Trophoblast cell (in vitro differentiated cells and primary cell): ENCODE measurements at regions not wholly inside any gene's neighbourhood (a gene's known extent, or its start where the extent isn't known, plus 50 kb on each side); places are given as distances from the start of the nearest gene placed in this dataset.

Experiments
- DNase-seq, 2 donors: peaks; one replicate each; pipeline ENCODE4 v3.0.0-alpha.2; 2016
- H2AFZ ChIP-seq: 2 replicates; pipeline ENCODE4 v1.6.1; 2013; ENCODE audit warnings: low read length, moderate library complexity, mild to moderate bottlenecking; ENCODE audit not compliant: insufficient read depth, poor library complexity
- H2AK5ac ChIP-seq: 2 replicates; pipeline ENCODE4 v1.6.1; 2013; ENCODE audit warnings: mild to moderate bottlenecking, low read length
- H2BK120ac ChIP-seq: 2 replicates; pipeline ENCODE4 v1.6.1; 2013; ENCODE audit warnings: low read length, mild to moderate bottlenecking, moderate library complexity; ENCODE audit not compliant: insufficient read depth, poor library complexity
- H2BK12ac ChIP-seq: 2 replicates; pipeline ENCODE4 v1.6.1; 2013; ENCODE audit warnings: mild to moderate bottlenecking, low read length, moderate library complexity
- H2BK5ac ChIP-seq: 2 replicates; pipeline ENCODE4 v1.6.1; 2013; ENCODE audit warnings: low read length, low read depth, moderate library complexity, mild to moderate bottlenecking; ENCODE audit not compliant: poor library complexity
- H3K14ac ChIP-seq: 2 replicates; pipeline ENCODE4 v1.6.1; 2013; ENCODE audit warnings: mild to moderate bottlenecking, low read length
- H3K18ac ChIP-seq: 2 replicates; pipeline ENCODE4 v1.6.1; 2013; ENCODE audit warnings: mild to moderate bottlenecking, low read length
- H3K23ac ChIP-seq: 2 replicates; pipeline ENCODE4 v1.6.1; 2013; ENCODE audit warnings: low read length
- H3K27ac ChIP-seq: 2 replicates; pipeline ENCODE4 v1.5.1; 2013; ENCODE audit warnings: low read depth, mild to moderate bottlenecking, inconsistent platforms, low read length, moderate library complexity
- H3K27me3 ChIP-seq: 2 replicates; pipeline ENCODE4 v1.6.1; 2013; ENCODE audit warnings: inconsistent platforms, mild to moderate bottlenecking, low read length, moderate library complexity; ENCODE audit not compliant: insufficient read depth
- H3K36me3 ChIP-seq, 2 experiments: 1 replicate in 1 of 2; 2 replicates in 1 of 2; pipeline ENCODE4 v1.6.1; 2013; ENCODE audit warnings: low read length in 2 of 2, mild to moderate bottlenecking in 2 of 2, moderate library complexity in 1 of 2; ENCODE audit not compliant: insufficient read depth in 2 of 2, control insufficient read depth in 1 of 2
- H3K4ac ChIP-seq: 2 replicates; pipeline ENCODE4 v1.6.1; 2013; ENCODE audit warnings: low read depth, mild to moderate bottlenecking, low read length, moderate library complexity
- H3K4me1 ChIP-seq, 2 experiments: 1 replicate in 1 of 2; 2 replicates in 1 of 2; pipeline ENCODE4 v1.6.1; 2013; ENCODE audit warnings: low read length in 2 of 2, mild to moderate bottlenecking in 2 of 2, moderate library complexity in 1 of 2; ENCODE audit not compliant: insufficient read depth in 2 of 2, control insufficient read depth in 1 of 2
- H3K4me2 ChIP-seq: 2 replicates; pipeline ENCODE4 v1.6.1; 2013; ENCODE audit warnings: inconsistent platforms, mild to moderate bottlenecking, low read length, moderate library complexity
- H3K4me3 ChIP-seq: 2 replicates; pipeline ENCODE4 v1.5.1; 2013; ENCODE audit warnings: mild to moderate bottlenecking, low read depth, low read length, inconsistent platforms
- H3K79me1 ChIP-seq: one replicate; pipeline ENCODE4 v1.6.1; 2013; ENCODE audit warnings: low read length
- H3K79me2 ChIP-seq: 2 replicates; pipeline ENCODE4 v1.6.1; 2013; ENCODE audit warnings: low read length, mild to moderate bottlenecking; ENCODE audit not compliant: control insufficient read depth, insufficient read depth, poor library complexity
- H3K9ac ChIP-seq: 2 replicates; pipeline ENCODE4 v1.6.1; 2013; ENCODE audit warnings: mild to moderate bottlenecking, low read length
- H3K9me3 ChIP-seq: 2 replicates; pipeline ENCODE4 v1.6.1; 2013; ENCODE audit warnings: low read depth, mild to moderate bottlenecking, control low read depth, inconsistent platforms, low read length; ENCODE audit not compliant: insufficient read depth
- H4K12ac ChIP-seq: 2 replicates; pipeline ENCODE4 v1.6.1; 2013; ENCODE audit warnings: low read depth, mild to moderate bottlenecking, low read length, moderate library complexity
- H4K8ac ChIP-seq: 2 replicates; pipeline ENCODE4 v1.6.1; 2013; ENCODE audit warnings: low read depth, mild to moderate bottlenecking, low read length, moderate library complexity
- H4K91ac ChIP-seq: one replicate; pipeline ENCODE4 v1.6.1; 2013; ENCODE audit warnings: low read depth, mild to moderate bottlenecking, low read length, moderate library complexity
- WGBS: extraction: QIAGEN DNeasy Blood & Tissue Kit; methylation state at CpG from one replicate; pipeline ENCODE4 v1.1.7; 2013; ENCODE audit warnings: missing lambda C conversion rate; ENCODE audit not compliant: insufficient read length, insufficient coverage; ENCODE audit errors: extremely low coverage; 5-methylcytosine and 5-hydroxymethylcytosine counted together

- H4K12ac ChIP-seq: no peak overlapping the region
- H3K4me3 ChIP-seq: no peak overlapping the region
- no peak overlapping the region for H2AFZ ChIP-seq
- no peak overlapping the region for H2BK12ac ChIP-seq
- no peak overlapping the region for H3K18ac ChIP-seq
- H3K9ac ChIP-seq: no peak overlapping the region
- H4K91ac ChIP-seq: no peak overlapping the region
- H3K79me2 ChIP-seq: no peaks in the 10 kb centered on the region
- H3K4ac ChIP-seq: no peak overlapping the region
- H4K8ac ChIP-seq: no peak overlapping the region
- no peak for DNase-seq
- H2AK5ac ChIP-seq: no peak overlapping the region
- H3K4me1 ChIP-seq: no peaks in the 10 kb centered on the region
- H3K4me2 ChIP-seq: no peak overlapping the region
- whole genome bisulfite sequencing: no CpG with 5 or more reads among the region's 1 CpG
- no peaks in the 10 kb centered on the region for H3K36me3 ChIP-seq
- no peak overlapping the region for H2BK5ac ChIP-seq
- peaks cover 2% of the 10 kb centered on the region for H3K9me3 ChIP-seq
- no peaks in the 10 kb centered on the region for H3K79me1 ChIP-seq
- H3K14ac ChIP-seq: no peak overlapping the region
- H3K23ac ChIP-seq: no peak overlapping the region
- H3K27ac ChIP-seq: no peak overlapping the region
- no peak overlapping the region for H2BK120ac ChIP-seq
- no peaks in the 10 kb centered on the region for H3K27me3 ChIP-seq
Measured at GRCh38 chr2:96438589-96438988, 66.6 kb downstream of the NEURL3 start.

DNA sequence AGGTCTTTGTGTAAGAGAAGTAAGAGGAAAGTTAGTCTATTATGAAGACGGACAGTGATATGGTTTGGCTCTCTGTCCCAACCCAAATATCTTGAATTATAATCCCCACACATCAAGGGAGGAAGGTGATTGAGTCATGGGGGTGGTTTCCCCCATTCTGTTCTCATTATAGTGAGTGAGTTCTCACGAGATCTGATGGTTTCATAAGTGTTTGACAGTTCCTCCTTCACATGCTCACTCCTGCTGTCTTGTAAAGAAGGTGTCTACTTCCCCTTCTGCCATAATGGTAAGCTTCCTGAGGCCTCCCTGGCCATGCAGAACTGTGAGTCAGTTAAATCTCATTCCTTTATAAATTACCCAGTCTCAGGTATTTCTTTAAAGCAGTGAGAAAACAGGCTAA lies 67.6 kb downstream of the NEURL3 start:
- Histone ChIP-seq H3K18ac (no peak overlapping the region), H4K12ac (no peak overlapping the region), H3K79me2 (no peaks in the 10 kb centered on the region), H3K23ac (no peak overlapping the region), H2BK120ac (no peak overlapping the region), H2AK5ac (no peak overlapping the region), H3K4ac (no peak overlapping the region), H3K4me3 (no peak overlapping the region), H3K27ac (no peak overlapping the region), H2AFZ (no peak overlapping the region), H3K14ac (no peak overlapping the region), H4K8ac (no peak overlapping the region), H3K9me3 (peaks cover 2% of the 10 kb centered on the region), H3K4me2 (no peak overlapping the region), H2BK12ac (no peak overlapping the region), H3K9ac (no peak overlapping the region), H3K4me1 (no peaks in the 10 kb centered on the region), H2BK5ac (no peak overlapping the region), H4K91ac (no peak overlapping the region), H3K79me1 (no peaks in the 10 kb centered on the region), H3K36me3 (no peaks in the 10 kb centered on the region), H3K27me3 (no peaks in the 10 kb centered on the region)
- no peak for DNase-seq
- no CpG with 5 or more reads among the region's 2 CpGs for WGBS

GRCh38 chr2:96436961-96437360 lies 68.2 kb downstream of the NEURL3 start:
- no CpG with 5 or more reads among the region's 2 CpGs for WGBS
- Histone ChIP-seq H4K12ac (no peak overlapping the region), H4K91ac (no peak overlapping the region), H3K9me3 (peaks cover 2% of the 10 kb centered on the region), H2AK5ac (no peak overlapping the region), H3K4me2 (no peak overlapping the region), H3K4me3 (no peak overlapping the region), H3K27ac (no peak overlapping the region), H2BK12ac (no peak overlapping the region), H3K9ac (no peak overlapping the region), H2AFZ (no peak overlapping the region), H3K79me2 (no peaks in the 10 kb centered on the region), H2BK120ac (no peak overlapping the region), H2BK5ac (no peak overlapping the region), H3K23ac (no peak overlapping the region), H3K14ac (no peak overlapping the region), H3K79me1 (no peaks in the 10 kb centered on the region), H3K36me3 (no peaks in the 10 kb centered on the region), H4K8ac (no peak overlapping the region), H3K4me1 (no peaks in the 10 kb centered on the region), H3K4ac (no peak overlapping the region), H3K27me3 (no peaks in the 10 kb centered on the region), H3K18ac (no peak overlapping the region)
- DNase-seq: no peak

GRCh38 chr2:96436416-96436815 lies 68.7 kb downstream of the NEURL3 start:
- Histone ChIP-seq H3K4me2 (no peak overlapping the region), H2AK5ac (no peak overlapping the region), H3K36me3 (no peaks in the 10 kb centered on the region), H3K4ac (no peak overlapping the region), H2BK12ac (no peak overlapping the region), H4K8ac (no peak overlapping the region), H3K27ac (no peak overlapping the region), H3K4me3 (no peak overlapping the region), H3K4me1 (no peaks in the 10 kb centered on the region), H4K12ac (no peak overlapping the region), H3K9ac (no peak overlapping the region), H3K27me3 (no peaks in the 10 kb centered on the region), H4K91ac (no peak overlapping the region), H3K14ac (no peak overlapping the region), H3K18ac (no peak overlapping the region), H2AFZ (no peak overlapping the region), H3K23ac (no peak overlapping the region), H3K79me1 (no peaks in the 10 kb centered on the region), H2BK120ac (no peak overlapping the region), H3K9me3 (peaks cover 3% of the 10 kb centered on the region), H2BK5ac (no peak overlapping the region), H3K79me2 (no peaks in the 10 kb centered on the region)
- WGBS: no CpG with 5 or more reads among the region's 2 CpGs
- no peak for DNase-seq
